ENCODE measurements at regions not wholly inside any gene's neighbourhood (a gene's known extent, or its start where the extent isn't known, plus 50 kb on each side); places are given as distances from the start of the nearest gene placed in this dataset.

DNA sequence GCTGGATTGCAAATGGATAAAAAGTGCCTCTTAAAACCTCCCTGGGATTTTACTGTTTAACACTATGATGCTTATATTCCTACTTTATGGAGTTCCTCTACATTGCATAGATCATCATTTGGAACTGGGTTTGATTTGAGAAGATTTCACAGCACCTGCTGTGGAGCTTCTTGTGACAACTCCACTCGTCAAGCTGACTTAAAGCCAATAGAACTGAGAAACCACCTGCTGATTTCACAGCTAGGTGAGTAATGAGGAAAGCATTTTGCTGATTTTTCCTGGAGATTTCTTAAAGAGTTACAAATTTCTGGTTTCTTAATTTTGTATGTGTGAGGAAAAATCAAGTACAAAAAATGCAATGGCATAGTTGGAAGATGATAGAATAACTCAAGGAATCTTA lies 739.1 kb upstream of the LRRTM1 start:
- TF ChIP-seq, protein P1, sequence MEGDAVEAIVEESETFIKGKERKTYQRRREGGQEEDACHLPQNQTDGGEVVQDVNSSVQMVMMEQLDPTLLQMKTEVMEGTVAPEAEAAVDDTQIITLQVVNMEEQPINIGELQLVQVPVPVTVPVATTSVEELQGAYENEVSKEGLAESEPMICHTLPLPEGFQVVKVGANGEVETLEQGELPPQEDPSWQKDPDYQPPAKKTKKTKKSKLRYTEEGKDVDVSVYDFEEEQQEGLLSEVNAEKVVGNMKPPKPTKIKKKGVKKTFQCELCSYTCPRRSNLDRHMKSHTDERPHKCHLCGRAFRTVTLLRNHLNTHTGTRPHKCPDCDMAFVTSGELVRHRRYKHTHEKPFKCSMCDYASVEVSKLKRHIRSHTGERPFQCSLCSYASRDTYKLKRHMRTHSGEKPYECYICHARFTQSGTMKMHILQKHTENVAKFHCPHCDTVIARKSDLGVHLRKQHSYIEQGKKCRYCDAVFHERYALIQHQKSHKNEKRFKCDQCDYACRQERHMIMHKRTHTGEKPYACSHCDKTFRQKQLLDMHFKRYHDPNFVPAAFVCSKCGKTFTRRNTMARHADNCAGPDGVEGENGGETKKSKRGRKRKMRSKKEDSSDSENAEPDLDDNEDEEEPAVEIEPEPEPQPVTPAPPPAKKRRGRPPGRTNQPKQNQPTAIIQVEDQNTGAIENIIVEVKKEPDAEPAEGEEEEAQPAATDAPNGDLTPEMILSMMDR (tag by site-specific recombination; IDR thresholded peaks at IDR 0.05) = no peak
- TF ChIP-seq ZNF654 (tag by site-specific recombination; IDR thresholded peaks at IDR 0.05; ENCODE audit: low read depth) = no peak
- no peak for TF ChIP-seq KLF1 (tag by site-specific recombination; IDR thresholded peaks at IDR 0.05)
- no peak for TF ChIP-seq GLIS1 (tag by site-specific recombination; IDR thresholded peaks at IDR 0.05)

All from HEK293 (cell line).